Endodermal cell (in vitro differentiated cells): ENCODE measurements at regions not wholly inside any gene's neighbourhood (a gene's known extent, or its start where the extent isn't known, plus 50 kb on each side); places are given as distances from the start of the nearest gene placed in this dataset.

Experiments used
- DNase-seq: peaks from one replicate; pipeline ENCODE4 v3.0.0-alpha.2; 2017
- H3K27ac ChIP-seq: 2 replicates; pipeline ENCODE4 v1.5.1; 2013; ENCODE audit warnings: mild to moderate bottlenecking, low read depth, low read length, moderate library complexity
- H3K27me3 ChIP-seq: 2 replicates; pipeline ENCODE4 v1.6.1; 2013; ENCODE audit warnings: mild to moderate bottlenecking, low read length, moderate library complexity; ENCODE audit not compliant: insufficient read depth, control insufficient read depth, poor library complexity, severe bottlenecking
- H3K36me3 ChIP-seq: 2 replicates; pipeline ENCODE4 v1.7.0; 2013; ENCODE audit warnings: mild to moderate bottlenecking, low read length, moderate library complexity; ENCODE audit not compliant: control insufficient read depth, insufficient read depth
- H3K4me1 ChIP-seq: one replicate; pipeline ENCODE4 v1.7.0; 2013; ENCODE audit warnings: low read length; ENCODE audit not compliant: control insufficient read depth, insufficient read depth
- H3K4me3 ChIP-seq: 2 replicates; pipeline ENCODE4 v1.5.1; 2013; ENCODE audit warnings: mild to moderate bottlenecking, low read length, moderate library complexity
- H3K9ac ChIP-seq: 2 replicates; pipeline ENCODE4 v1.6.1; 2013; ENCODE audit warnings: mild to moderate bottlenecking, low read length, moderate library complexity; ENCODE audit not compliant: poor library complexity, severe bottlenecking; ENCODE audit errors: extremely low read depth
- H3K9me3 ChIP-seq: 2 replicates; pipeline ENCODE4 v1.6.1; 2013; ENCODE audit warnings: mild to moderate bottlenecking, low read length, moderate library complexity; ENCODE audit not compliant: control insufficient read depth
- H3K27ac Mint-ChIP-seq: 2 replicates; pipeline ENCODE4 v1.8.0; 2020; ENCODE audit warnings: mixed read lengths
- H3K27me3 Mint-ChIP-seq: 2 replicates; pipeline ENCODE4 v1.8.0; 2021; ENCODE audit warnings: mild to moderate bottlenecking, mixed read lengths; ENCODE audit not compliant: insufficient read depth
- H3K36me3 Mint-ChIP-seq: 2 replicates; pipeline ENCODE4 v1.8.0; 2020; ENCODE audit warnings: low read depth, mixed read lengths
- H3K4me1 Mint-ChIP-seq: 2 replicates; pipeline ENCODE4 v1.8.0; 2020; ENCODE audit warnings: mixed read lengths
- H3K4me3 Mint-ChIP-seq: 2 replicates; pipeline ENCODE4 v1.8.0; 2020; ENCODE audit warnings: mild to moderate bottlenecking, moderate library complexity, mixed read lengths
- H3K9me3 Mint-ChIP-seq: 2 replicates; pipeline ENCODE4 v1.8.0; 2020; ENCODE audit warnings: mild to moderate bottlenecking, mixed read lengths
- CTCF ChIP-seq: fragments of 200-600 bp; sonication (generic); conservative IDR thresholded peaks from 2 replicates; pipeline ENCODE4 v1.5.0; 2021; ENCODE audit warnings: antibody characterized with exemption, mild to moderate bottlenecking
- WGBS, 2 experiments: methylation state at CpG; one replicate each; pipeline versions ENCODE4 v1.1.5 to v1.1.7; 2013; ENCODE audit warnings: missing lambda C conversion rate in 2 of 2, mixed read lengths in 1 of 2; ENCODE audit not compliant: insufficient coverage in 1 of 2, insufficient read length in 1 of 2; 5-methylcytosine and 5-hydroxymethylcytosine counted together

DNA sequence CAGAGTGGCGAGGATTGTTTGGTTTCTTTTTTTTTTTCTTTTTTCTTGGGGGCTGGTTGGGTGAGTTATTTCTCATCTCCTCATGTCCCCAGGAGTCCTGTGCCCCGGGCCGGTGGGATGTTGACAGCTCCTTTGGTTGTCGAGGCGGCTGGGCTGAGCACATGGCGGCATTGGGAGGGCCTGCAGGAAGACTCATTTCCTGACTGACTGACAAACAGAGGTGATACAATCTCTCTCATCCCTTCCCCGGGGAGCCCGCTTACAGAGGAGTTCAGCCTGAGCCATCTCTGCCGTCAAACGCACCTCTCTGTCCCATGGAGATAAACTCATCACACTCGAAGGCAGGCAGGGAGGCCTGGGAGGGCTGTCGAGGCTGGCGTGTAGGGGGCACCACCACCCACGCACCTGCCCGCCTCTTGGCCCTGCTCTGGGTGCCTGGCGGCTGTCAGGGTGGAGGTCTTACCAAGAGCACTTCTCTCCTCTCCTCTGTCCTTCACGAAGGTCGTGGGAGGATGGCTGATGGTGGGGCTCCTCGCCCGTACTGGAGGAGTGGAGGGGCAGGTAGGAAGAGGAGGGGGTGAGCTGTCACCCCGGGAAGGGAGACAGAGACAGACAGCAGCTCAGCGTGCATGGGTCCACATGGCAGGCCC, 60.0 kb upstream of the NECTIN1 start:
- H3K36me3 Mint-ChIP-seq = no peaks in the 10 kb centered on the region
- H3K9me3 Mint-ChIP-seq = no peaks in the 10 kb centered on the region
- H3K4me3 Mint-ChIP-seq = no peak overlapping the region
- Histone ChIP-seq H3K36me3 (no peaks in the 10 kb centered on the region), H3K4me3 (no peak overlapping the region), H3K4me1 (peaks cover 8% of the 10 kb centered on the region), H3K9me3 (no peaks in the 10 kb centered on the region), H3K9ac (no peak overlapping the region), H3K27me3 (peaks cover 10% of the 10 kb centered on the region), H3K27ac (no peak overlapping the region)
- TF ChIP-seq CTCF = no peak
- no peak overlapping the region for H3K27ac Mint-ChIP-seq
- 80 to 83% methylated on average over 12 to 22 of the region's 22 CpGs for WGBS, 2 experiments
- no peak for DNase-seq
- H3K4me1 Mint-ChIP-seq = peaks cover 57% of the 10 kb centered on the region
- peaks cover 43% of the 10 kb centered on the region for H3K27me3 Mint-ChIP-seq

GRCh38 chr11:119788096-119788883, 59.3 kb upstream of the NECTIN1 start:
- no peaks in the 10 kb centered on the region for H3K36me3 Mint-ChIP-seq

DNA sequence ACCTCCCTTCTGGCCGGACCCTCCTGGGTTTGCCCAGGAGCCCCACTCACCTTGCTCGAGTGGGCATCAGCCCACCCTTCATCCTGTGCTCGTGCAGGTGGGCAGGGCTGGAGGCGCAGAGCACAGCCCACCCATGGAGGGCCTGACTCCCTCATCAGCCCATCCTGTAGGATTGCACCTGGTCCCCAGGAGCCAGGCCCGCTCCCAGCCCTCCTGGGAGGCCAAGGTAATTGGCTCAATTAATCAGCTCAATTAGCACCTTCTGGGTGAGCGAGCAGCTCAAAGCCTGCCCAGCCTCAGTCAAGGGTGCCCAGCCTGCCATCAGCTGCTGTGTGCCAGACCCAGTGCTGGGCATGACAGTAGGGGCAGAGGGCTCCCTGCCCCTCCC, 58.1 kb upstream of the NECTIN1 start:
- Histone ChIP-seq H3K4me3 (no peak overlapping the region), H3K27ac (no peak overlapping the region), H3K36me3 (no peaks in the 10 kb centered on the region), H3K9ac (no peak overlapping the region), H3K4me1 (peaks cover 8% of the 10 kb centered on the region), H3K27me3 (peaks cover 6% of the 10 kb centered on the region), H3K9me3 (no peaks in the 10 kb centered on the region)
- Mint-ChIP-seq H3K4me1 (peaks cover 48% of the 10 kb centered on the region), H3K9me3 (no peaks in the 10 kb centered on the region), H3K27ac (no peak overlapping the region), H3K36me3 (no peaks in the 10 kb centered on the region), H3K27me3 (peaks cover 24% of the 10 kb centered on the region), H3K4me3 (no peak overlapping the region)
- 79 to 93% methylated on average over 5 to 6 of the region's 6 CpGs for WGBS, 2 experiments
- no peak for TF ChIP-seq CTCF
- DNase-seq = no peak

More at GRCh38 chr11:119788096-119788883, 59.3 kb upstream of the NECTIN1 start:
- H3K27me3 Mint-ChIP-seq = peaks cover 35% of the 10 kb centered on the region
- H3K9ac ChIP-seq = no peak overlapping the region
- H3K27ac Mint-ChIP-seq = no peak overlapping the region
- no peak overlapping the region for H3K4me3 Mint-ChIP-seq
- no peaks in the 10 kb centered on the region for H3K9me3 Mint-ChIP-seq
- peaks cover 8% of the 10 kb centered on the region for H3K4me1 ChIP-seq
- TF ChIP-seq CTCF = no peak
- H3K36me3 ChIP-seq = no peaks in the 10 kb centered on the region
- WGBS, 2 experiments = 87% methylated on average over 4 to 11 of the region's 12 CpGs
- H3K9me3 ChIP-seq = no peaks in the 10 kb centered on the region
- H3K27ac ChIP-seq = no peak overlapping the region
- H3K27me3 ChIP-seq = peaks cover 6% of the 10 kb centered on the region
- no peak for DNase-seq
- H3K4me1 Mint-ChIP-seq = peaks cover 49% of the 10 kb centered on the region
- no peak overlapping the region for H3K4me3 ChIP-seq
